ENCODE measurements at regions not wholly inside any gene's neighbourhood (a gene's known extent, or its start where the extent isn't known, plus 50 kb on each side); places are given as distances from the start of the nearest gene placed in this dataset.
"Not testable (repeated sequence)": the region's sequence is repeated elsewhere in the genome, so short reads cannot be mapped to it uniquely, and the experiment has no call there.

DNA sequence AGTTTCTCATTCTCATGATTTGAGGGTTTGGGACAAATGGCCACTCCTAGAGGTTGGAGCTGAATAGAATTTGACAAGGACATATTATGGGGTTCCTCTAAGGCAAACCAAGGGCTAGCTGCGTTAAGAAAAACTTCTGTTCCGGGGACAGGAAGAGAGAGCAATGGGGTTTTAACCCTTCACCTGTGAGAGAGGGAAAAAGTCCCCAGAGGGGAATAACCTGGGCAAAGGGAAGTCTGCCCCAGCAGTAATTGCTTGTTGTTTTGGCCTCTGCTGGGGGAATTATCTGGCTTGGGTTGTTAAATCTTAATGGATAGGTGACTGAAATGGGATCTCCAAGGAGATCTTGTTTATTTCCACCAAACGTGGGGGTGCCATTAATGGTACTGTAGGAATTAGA lies 110.1 kb upstream of the MOCS2 start:
- DNase-seq: no peak

DNA sequence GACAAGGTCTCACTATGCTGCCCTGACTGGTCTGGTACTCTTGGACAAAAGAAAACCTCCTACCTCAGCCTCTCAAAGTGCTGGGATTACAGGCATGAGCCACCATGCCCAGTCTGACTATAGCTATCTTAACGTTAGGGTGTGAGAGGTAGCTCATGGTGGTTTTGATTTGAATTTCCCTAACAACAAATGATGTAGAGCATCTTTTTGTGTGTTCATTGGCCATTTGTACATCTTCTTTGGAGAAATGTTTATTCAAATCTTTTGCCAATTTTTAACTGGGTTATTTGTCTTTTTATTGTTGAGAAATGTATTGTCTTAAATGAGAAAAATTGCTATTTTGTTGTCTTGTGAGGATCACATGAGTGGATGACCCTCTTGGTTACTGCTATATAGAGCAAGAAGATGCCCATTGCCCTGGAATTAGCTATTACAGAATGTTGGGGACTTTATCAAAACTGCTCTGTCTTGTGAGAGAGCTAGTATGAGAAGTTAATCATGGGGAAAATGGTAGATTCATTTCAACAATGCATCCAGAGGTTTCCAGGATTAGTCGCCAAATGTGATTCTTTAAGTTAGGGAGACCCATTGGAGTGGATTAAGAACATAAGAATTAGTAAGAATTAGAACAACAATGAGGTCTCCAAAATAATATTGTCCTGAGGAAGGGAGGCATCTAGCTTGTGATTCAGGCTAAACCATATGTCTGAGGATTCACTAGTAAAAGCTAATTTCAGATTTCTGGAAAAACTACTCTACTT lies 124.3 kb upstream of the MOCS2 start:
- DNase-seq: no peak

DNA sequence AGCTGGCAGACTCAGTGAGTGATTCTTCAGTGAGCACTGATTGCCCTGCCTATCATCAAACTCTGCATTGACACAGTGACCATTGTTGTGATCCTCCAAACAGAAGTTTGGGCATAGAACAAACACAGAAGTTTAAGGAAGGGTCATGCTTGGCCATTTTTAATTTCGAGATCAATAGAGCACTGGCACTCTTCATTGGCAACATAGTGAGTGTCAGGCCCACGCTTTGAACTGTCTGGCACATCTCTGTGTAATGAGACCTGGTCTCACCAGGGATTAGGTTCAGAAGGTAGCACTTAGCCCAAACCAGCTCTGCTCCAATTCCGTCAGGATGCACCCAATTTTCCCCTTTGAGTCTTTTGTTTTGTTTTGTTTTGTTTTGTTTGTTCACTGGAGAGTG lies 127.1 kb upstream of the MOCS2 start:
- no peak for DNase-seq

DNA sequence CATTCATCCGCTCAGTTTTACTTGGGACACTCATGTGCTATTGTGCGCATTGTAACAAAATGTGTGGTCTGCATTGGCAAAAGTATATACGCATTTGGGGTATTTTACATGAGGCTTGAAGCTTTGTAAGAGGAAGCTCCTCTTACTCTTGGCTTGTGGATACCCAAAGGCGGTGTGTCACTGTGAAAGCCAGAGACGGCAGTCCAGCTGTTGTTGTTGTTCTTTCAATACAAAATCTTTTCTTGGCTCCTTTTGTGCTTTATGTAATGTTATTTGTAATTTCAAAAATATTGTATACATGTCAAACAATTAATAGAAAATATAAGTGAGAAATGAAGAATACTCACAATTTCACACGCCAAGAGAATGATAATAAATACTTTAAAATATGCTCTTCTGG lies 128.3 kb upstream of the MOCS2 start:
- no peak for DNase-seq

DNA sequence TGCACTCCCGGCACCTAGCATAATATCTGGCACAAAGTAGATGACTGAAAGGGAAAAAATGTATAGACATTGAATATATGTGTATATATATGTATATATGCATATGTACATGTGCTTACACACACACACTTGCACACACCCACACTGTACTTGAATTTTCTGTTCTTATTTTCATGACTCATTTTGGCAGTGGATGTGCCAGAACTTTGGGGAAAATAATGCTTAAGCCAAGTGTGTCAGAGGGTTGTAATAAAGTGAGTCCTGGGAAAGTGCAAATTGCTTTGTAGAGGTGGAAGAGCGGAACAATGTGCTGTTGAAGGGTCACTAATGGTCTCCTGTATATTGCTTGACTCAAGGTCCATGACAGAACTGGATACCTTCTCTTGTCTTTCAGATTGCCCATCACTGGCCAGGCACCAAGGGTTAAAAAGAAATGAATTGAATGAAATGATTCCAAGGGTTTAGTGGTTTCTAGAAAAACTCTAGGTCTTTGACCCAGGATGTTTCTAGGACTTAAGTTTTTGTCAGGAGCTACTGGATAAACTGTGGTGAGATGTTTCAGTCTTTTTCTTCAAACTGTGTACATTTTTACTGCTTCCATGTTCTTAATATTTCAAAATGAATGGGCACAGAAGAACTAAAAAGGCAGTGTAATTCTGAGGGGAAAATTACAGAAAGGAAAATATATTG lies 129.9 kb upstream of the MOCS2 start:
- DNase-seq: no peak

DNA sequence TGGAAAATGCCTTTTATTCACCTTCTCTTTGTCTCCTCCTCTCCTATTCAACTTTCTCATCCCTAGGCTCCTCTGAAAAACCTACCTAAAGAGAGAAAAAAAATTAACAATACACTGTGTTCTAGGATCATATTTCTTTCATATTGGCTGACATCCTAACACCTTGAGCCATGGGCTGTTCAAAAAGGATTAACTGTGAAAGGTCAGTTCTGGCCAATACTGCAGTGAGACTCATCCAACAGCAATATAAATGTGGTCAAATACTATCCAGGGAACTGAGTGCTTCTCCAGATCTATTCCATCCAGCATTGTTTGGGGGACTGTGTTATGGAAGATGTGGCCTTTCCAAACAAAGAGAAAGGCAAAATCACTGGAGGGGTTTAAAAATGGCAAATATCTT lies 131.1 kb upstream of the MOCS2 start:
- DNase-seq: no peak

DNA sequence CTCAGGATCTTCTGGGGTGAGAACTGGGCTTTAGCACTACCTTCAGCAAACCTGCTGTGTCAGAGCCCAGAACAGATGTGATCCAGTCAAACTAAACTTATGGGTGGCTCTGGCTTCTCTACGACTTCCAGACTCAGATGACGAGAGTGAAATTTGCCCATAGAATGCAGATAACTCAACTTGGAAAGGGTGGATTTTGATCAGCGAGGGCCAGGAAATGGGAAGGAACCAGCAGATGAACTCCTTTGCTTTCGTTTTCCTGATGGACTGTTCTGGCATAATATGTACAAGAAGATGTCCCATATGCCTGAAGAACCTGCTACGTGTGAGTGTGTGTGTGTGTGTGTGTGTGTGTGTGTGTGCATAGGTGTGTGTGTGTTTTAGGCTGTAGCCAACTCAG lies 132.0 kb upstream of the MOCS2 start:
- no peak for DNase-seq

DNA sequence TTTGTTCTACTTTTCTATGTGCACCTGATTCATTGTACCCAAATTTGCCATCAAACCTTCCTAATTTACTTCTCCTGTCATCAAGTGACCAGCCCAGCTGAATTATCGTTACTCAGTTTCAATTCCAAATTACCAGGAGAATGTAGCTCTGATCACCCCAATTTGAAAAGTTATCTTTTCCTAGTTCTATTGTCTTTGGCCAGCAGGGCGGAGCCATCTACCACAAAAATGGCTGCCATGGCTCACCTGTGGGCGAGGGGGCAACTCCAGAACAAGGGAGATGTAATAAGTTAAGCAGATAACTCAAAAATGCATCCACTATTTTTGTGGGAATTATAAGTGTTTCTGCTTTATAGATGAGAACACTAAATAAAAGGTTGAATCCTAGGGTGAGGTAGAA lies 133.8 kb upstream of the MOCS2 start:
- no peak for DNase-seq

DNA sequence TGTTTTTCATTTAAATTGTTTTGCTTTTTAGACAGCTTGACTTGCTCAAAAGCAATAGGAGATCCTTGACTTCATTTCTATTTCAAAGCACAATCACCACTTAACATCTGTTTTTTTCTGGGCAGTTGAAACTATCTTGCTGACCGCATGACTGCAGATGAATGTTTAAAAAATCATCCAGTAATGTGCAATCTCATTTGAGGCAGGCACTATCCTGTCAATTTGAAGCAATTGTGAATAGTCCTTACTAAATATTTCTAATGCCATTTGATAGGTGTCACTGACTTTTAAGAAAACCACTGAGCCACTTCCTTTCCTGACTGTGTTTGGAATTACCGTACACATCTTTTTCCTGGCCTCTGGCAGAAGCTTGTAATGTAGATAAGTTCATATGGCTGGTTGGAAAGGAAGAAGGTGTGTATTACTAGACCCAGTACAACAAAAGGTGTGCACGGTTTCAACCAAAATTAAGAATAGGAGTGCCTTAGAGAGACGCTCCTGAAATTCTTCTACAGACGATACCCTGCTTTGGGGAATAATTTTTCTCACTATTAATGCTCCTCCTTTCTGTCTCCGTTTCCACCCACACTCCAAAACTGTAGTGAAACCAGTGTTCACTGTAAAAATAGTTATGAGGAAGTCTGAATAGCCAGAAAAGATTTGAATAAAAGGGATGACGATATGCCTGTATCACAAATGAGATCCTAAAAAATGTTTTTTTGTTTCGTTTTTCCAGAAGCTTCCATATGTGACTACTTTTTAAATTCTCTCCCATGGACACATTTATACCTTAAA lies 136.7 kb upstream of the MOCS2 start:
- no peak for DNase-seq

DNA sequence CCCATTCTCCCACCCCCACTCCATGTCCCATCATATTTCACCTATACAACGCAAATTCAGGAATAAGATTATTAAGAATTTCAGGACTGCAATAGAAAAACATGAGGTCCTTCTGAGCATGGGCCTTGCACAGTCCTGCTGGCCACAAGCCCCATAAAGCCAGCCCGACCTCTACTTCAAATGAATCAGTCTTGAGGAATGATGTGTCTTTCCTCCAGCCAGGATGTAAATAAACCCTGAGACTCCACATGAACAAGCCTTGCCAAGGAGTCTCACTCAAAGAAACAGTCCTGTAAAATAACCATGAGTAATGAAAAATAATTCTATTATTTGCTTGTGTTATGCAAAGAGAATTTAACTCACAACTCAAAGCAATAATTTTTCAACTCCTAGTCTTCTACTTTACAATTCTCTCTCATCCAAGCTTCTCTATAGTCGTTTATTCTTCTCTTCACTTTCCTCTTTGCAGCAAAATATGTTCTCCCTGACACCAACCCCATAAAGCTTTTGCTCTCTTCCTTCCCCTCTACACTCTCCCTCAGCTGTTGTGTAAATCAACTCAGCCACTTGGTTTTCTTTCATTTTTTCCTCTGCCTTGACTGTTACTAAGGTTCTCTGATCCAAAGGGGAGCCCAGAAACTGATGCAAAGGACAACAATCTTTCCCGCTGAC lies 140.1 kb upstream of the MOCS2 start:
- DNase-seq: no peak

DNA sequence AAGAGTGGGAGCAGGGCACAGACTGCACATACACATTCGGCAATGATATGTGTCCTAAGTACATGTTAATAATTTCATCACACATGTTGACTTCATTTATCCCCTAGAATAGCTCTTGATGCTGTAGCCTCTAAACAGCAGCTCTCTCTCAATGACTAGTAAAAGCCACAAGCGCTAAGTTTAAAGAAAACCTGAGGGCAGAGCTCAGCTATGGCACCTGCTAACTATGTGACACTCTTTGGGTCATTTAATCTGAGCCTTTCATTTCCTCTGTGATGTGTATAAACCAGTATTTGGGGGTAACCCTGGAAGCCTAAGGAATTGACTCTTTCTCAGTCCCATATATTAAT lies 140.6 kb upstream of the MOCS2 start:
- DNase-seq: no peak

DNA sequence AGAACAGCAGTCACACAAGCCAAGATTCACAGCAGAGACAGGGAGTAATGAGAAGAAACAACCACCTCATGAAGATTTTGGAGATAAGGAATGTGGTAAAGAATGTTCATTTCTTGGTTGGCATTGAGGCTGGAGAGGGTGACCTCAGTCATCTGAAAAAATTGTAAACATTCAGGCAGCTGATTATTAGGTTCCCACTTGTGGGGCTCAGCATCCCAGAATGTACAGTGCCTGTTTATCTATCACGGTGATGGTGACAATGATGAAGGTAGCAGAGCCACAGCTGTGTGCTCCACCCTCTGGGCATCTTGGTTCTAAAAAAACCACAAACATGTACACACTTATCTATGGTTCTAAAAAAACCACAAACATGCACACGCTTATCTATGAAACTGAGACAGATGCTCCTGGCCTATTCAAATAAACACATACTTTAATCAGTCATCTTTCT lies 143.9 kb upstream of the MOCS2 start:
- no peak for DNase-seq

DNA sequence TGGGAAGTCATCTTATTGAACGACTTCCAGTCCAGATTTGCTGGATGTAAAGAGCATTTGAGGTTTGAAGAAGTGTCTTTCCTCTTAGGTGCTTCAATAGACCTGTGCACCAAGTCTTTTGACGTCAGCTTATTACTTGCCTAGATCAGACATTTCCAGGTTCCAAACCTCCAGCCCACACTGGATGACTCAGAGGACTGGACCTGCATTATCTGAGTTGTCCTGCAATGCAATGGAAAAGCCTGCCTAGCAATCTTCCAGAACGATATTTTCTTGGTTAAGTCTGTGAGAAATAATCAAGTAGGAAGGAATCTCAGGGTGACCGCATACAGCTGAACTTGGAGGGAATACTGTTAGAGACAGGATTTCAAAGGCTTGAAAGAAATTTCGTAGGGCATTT lies 147.2 kb upstream of the MOCS2 start:
- DNase-seq: no peak

DNA sequence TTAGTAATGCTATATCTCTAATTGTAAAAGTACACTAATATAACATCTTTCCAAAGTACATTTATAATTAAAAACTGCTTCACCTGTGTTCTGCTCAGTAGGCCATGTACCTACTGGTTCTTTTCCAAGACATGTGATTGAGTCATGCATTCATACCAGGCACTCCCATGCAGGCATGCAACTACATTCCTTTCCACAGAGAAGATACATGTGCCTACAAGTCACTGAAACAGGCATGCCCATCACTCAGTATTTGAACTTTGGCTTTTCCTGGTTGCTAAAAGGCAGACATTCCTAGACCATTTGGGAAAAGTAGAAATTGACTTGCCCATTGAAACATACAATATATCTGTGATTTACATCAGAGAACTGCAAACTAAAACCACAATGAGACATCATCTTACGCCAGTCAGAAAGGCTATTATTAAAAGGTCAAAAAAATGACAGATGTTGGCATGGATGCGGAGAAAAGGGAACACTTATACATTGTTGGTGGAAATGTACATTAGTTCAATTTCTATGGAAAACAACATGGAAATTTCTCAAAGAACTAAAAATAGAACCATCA lies 148.3 kb upstream of the MOCS2 start:
- DNase-seq: no peak

DNA sequence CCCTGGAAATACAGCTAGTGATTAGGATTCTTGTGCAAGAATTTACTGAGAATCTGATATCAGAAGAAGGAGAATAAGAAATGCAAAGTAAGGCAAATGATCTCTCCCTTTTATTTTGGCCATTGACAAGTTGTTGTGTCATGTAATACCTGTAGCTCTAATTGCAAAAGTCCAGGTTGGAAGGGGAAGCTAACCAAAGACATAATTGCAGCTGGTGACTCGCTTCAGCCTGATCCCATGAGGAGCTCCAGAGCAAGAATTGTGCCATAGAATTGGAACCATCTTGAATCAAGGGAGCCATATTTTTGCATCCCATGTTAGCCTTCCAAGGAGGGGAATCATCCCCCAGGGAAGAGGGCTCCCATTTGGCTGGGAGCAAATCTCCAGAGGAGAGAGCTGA lies 149.6 kb upstream of the MOCS2 start:
- DNase-seq: no peak

DNA sequence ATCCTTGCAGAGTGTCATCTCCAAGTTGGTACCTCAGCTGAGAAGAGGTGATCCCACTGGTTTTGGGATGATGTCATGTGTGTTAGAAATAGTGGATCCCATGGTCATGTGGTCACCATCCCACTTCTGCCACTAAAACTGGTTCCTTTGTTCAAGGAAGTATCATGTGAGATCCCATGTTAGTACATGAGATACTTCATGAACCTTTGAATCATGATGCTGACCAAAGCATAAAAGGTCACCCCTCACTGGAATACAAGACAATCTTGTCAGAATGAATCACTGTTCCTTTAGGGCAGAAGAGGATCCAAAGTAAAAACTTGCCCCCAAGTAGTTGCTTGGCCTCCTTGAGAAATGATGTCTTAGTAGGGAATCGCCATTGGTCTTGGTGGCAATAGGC lies 150.9 kb upstream of the MOCS2 start:
- DNase-seq: no peak

DNA sequence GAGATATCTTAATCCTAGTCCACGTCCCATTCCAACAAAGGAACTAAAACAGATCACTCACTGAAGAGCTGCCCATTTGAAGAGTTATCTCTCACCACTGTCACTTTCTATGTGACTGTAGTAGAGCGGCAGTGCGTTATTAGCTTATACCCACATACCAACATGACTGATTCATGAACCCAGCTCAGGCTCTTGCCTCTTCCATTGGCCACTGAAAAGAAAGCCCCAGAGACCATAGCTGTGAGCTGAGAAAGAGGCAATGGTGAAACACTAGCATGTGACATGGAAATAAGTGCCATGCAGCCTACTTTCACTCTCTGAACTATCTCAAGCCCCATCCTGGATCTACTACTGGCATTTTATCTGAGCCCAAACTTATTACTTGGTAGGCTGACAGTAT lies 151.7 kb upstream of the MOCS2 start:
- no peak for DNase-seq

DNA sequence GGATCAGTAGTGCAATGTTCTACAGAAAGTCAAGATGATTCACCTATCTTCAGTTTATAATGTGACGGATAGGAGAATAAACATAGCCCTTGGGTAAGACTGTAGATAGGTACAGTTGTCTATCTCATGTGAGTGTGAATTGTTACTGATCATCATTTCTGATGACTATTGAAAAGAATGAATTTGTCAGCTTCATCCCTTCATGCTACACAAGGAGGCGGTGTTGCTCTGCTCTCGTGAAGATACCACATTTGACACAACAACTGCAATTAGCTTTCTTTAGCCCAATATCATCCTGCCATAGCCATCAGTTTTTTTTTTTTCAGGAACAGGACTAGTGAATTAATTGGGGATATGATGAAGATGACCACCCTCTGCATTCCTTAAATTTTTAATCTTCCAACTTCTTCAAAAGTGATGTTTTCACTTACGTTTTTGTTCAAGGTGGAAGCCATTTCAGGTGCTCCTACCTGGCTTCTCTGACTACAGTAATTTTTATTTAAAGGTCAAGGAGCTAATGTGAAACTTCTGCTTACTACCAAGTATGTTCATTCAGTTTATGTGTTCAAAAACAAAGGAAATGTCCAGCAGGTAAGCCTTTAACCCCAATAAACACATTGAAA lies 152.9 kb upstream of the MOCS2 start:
- DNase-seq: no peak

DNA sequence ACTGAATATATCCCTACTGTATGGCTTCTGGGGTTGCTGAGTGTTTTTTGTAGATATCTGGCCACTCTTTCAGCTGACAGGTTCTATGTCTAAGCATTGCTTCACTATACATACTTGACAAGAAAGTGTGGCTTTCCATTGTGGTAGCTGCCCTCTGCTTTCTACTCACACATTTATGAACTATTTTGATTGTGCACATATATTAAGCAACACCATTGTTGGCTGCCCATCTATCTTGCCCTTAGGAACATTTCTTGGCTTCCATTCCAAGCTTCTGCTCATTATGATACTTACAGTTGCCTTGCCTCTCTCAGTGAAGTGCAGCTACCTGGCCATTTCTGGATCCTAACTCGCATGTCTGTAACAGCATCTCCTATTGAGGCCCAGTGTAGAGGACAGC lies 153.6 kb upstream of the MOCS2 start:
- no peak for DNase-seq

DNA sequence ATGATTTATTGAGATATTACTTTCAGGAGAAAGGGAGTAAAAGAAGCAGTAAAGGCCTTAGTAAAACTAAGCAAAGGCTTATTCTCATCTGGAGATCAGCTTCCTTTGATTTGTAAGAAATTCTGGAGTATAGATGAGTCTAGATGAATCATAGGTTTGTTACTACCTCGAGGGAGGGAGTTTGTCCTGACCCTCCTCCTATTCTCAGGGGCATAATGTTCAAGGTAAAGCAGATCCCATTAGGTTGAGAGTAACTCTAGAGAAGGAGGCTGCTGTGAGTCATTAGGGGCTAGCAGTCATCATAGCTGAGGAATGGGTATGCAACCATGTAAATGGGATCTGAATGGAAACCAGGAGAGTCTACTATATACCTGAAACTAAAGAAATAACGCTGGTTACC lies 155.5 kb upstream of the MOCS2 start:
- DNase-seq: no peak

DNA sequence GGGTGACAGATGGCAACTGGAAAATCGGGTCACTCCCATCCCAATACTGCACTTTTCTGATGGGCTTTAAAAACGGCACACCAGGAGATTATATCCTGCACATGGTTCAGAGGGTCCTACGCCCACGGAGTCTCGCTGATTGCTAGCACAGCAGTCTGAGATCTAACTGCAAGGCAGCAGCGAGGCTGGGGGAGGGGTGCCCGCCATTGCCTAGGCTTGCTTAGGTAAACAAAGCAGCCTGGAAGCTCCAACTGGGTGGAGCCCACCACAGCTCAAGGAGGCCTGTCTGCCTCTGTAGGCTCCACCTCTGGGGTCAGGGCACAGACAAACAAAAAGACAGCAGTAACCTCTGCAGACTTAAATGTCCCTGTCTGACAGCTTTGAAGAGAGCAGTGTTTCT lies 158.7 kb upstream of the MOCS2 start:
- not testable (repeated sequence) for DNase-seq

DNA sequence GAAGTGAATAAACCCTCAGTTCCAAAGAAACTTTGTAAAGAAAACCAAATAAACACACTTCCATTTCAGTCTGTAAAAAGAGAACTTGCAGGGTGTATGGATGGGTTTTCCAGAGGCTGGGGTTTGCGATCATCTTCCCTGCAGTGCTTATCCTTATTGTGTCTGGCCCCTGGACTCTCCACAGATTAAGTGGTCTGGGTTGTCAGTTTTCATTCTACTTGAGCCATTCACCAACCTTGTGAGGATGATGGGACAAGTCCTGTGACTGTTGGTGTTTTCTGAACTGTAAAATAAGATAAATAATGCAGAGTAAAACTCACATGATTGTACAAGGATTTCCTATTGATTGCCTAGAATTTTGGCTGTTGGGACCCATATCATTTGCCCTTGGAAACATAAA lies 166.1 kb upstream of the MOCS2 start:
- DNase-seq: no peak

DNA sequence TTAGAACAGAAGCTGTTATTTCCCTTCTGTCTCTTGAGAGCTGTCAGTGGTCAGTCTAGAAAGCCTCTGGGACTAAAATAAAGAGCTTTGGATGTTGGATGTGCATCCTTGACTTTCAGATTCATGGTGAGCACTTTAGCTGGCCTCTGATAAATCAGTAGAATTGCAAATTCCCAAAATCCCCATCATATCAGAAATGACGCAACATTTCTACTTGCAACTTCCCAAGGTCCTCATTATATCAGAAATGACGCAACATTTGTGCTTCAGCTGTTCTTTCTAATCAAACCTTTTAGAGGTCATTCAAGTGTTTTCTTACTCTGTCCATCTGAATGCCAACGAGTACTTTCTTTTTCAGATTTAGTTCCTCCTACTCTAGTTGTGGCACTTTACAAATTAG lies 167.3 kb upstream of the MOCS2 start:
- no peak for DNase-seq
